Nephron (organoid): ENCODE measurements at regions not wholly inside any gene's neighbourhood (a gene's known extent, or its start where the extent isn't known, plus 50 kb on each side); places are given as distances from the start of the nearest gene placed in this dataset.

Source experiments
- H3K27ac Mint-ChIP-seq, 3 experiments: 2 replicates each; pipeline ENCODE4 v1.8.0; 2020; ENCODE audit warnings: mixed read lengths in 3 of 3, mild to moderate bottlenecking in 2 of 3, moderate library complexity in 1 of 3
- H3K27me3 Mint-ChIP-seq: 2 replicates; pipeline ENCODE4 v1.8.0; 2021; ENCODE audit warnings: low read depth, mild to moderate bottlenecking, moderate library complexity, mixed read lengths
- H3K36me3 Mint-ChIP-seq: 2 replicates; pipeline ENCODE4 v1.8.0; 2020; ENCODE audit warnings: low read depth, mixed read lengths
- H3K4me1 Mint-ChIP-seq: 2 replicates; pipeline ENCODE4 v1.8.0; 2020; ENCODE audit warnings: mixed read lengths
- H3K4me3 Mint-ChIP-seq, 3 experiments: 2 replicates each; pipeline ENCODE4 v1.8.0; 2020; ENCODE audit warnings: mild to moderate bottlenecking in 3 of 3, mixed read lengths in 3 of 3, moderate library complexity in 2 of 3
- H3K9me3 Mint-ChIP-seq: 2 replicates; pipeline ENCODE4 v1.8.0; 2020; ENCODE audit warnings: mixed read lengths
- TF ChIP-seq, protein P1 (sequence below), 3 experiments: fragments of 200-600 bp; sonication (generic); IDR thresholded peaks; one replicate each; pipeline ENCODE4 v1.5.0; 2021; ENCODE audit warnings: antibody characterized with exemption in 3 of 3; ENCODE audit not compliant: unreplicated experiment in 3 of 3

GRCh38 chr1:37387854-37388253 lies 86.5 kb upstream of the ZC3H12A start:
- peaks cover 25% of the 10 kb centered on the region for H3K27me3 Mint-ChIP-seq
- H3K27ac Mint-ChIP-seq, result no peak overlapping the region
- no peaks in the 10 kb centered on the region for H3K4me1 Mint-ChIP-seq
- H3K9me3 Mint-ChIP-seq, result no peaks in the 10 kb centered on the region
- H3K4me3 Mint-ChIP-seq, result no peak overlapping the region
- no peaks in the 10 kb centered on the region for H3K36me3 Mint-ChIP-seq
- TF ChIP-seq, protein P1, sequence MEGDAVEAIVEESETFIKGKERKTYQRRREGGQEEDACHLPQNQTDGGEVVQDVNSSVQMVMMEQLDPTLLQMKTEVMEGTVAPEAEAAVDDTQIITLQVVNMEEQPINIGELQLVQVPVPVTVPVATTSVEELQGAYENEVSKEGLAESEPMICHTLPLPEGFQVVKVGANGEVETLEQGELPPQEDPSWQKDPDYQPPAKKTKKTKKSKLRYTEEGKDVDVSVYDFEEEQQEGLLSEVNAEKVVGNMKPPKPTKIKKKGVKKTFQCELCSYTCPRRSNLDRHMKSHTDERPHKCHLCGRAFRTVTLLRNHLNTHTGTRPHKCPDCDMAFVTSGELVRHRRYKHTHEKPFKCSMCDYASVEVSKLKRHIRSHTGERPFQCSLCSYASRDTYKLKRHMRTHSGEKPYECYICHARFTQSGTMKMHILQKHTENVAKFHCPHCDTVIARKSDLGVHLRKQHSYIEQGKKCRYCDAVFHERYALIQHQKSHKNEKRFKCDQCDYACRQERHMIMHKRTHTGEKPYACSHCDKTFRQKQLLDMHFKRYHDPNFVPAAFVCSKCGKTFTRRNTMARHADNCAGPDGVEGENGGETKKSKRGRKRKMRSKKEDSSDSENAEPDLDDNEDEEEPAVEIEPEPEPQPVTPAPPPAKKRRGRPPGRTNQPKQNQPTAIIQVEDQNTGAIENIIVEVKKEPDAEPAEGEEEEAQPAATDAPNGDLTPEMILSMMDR (IDR thresholded peaks at IDR 0.05; ENCODE audit: unreplicated experiment in 3 of 3), result no peak

GRCh38 chr1:37389327-37389726 lies 85.1 kb upstream of the ZC3H12A start:
- Mint-ChIP-seq H3K27me3 (peaks cover 30% of the 10 kb centered on the region), H3K4me3 (no peak overlapping the region), H3K36me3 (no peaks in the 10 kb centered on the region), H3K27ac (no peak overlapping the region), H3K9me3 (no peaks in the 10 kb centered on the region), H3K4me1 (no peaks in the 10 kb centered on the region)
- TF ChIP-seq, protein P1 (IDR thresholded peaks at IDR 0.05; ENCODE audit: unreplicated experiment in 3 of 3), result no peak

GRCh38 chr1:37391211-37392011 lies 83.0 kb upstream of the ZC3H12A start:
- Mint-ChIP-seq H3K4me1 (no peaks in the 10 kb centered on the region), H3K36me3 (no peaks in the 10 kb centered on the region), H3K27ac (no peak overlapping the region), H3K4me3 (no peak overlapping the region), H3K9me3 (no peaks in the 10 kb centered on the region), H3K27me3 (peaks cover 49% of the 10 kb centered on the region)
- TF ChIP-seq, protein P1 (IDR thresholded peaks at IDR 0.05; ENCODE audit: unreplicated experiment in 3 of 3), result no peak

DNA sequence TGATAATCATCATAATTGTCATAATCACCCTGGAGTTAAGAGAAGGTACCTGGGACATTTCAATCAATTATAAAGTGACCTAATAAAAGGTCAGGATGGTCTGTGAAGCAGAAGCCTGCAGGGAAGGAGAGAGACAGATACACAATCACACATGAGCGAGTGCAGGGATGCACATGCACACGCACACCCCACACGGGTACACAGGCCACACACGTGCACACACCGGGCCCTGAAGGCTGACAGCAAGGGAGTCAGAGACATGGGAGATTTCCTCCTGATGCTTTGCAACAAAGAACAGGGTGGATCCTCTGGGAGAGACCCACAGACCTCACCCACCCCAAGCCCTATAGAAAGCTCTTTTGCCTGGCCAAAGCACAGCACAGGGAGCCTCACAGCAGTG lies 82.3 kb upstream of the ZC3H12A start:
- Mint-ChIP-seq H3K27ac (no peak overlapping the region), H3K4me1 (no peaks in the 10 kb centered on the region), H3K27me3 (peaks cover 46% of the 10 kb centered on the region), H3K4me3 (no peak overlapping the region), H3K9me3 (no peaks in the 10 kb centered on the region), H3K36me3 (no peaks in the 10 kb centered on the region)
- TF ChIP-seq, protein P1 (IDR thresholded peaks at IDR 0.05; ENCODE audit: unreplicated experiment in 3 of 3), result no peak

DNA sequence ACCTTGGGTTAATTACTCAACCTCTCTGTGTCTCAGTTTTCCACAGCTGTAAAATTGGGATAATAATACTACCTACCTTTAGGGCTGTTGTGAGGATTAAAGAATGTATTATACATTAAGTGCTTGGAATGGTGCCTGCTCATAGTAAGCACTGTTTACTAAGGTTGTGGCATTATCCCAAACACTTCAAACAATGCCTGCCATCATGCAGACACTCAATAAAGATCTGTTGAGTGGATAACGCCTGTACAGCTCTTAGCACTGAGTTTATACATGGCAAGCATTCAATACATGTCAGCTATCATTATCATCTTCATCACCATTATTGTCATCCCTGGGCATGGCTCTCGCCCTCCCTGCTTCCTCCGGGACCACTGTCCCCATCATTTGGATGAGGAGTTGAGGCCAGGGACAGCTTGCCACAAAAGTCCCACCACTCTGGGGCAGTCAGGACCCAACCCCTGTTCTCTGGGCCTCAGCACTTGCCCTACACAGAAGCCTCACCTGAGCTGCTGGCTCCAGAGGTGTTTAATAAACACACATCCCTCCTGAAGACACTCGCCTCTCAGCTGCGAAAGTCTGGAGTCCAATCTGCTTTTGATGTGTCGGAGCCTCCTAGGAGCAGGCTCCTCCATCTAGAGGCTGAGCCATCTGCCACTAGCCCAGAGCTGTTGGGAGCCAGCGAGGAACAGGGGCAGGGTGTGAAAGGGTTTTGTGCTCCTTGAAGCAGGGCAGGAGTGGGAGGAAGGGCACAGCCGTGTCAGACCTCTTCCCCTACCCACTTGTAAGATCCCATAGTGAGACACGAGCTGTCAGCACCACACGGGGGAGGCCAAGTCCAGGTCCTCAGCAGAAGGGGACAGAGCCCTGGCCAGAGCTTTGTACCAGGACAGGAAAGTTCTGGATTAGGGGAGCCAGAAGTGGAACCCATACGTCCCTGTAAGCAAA lies 80.9 kb upstream of the ZC3H12A start:
- Mint-ChIP-seq H3K4me1 (no peaks in the 10 kb centered on the region), H3K27ac (no peak overlapping the region), H3K4me3 (no peak overlapping the region), H3K27me3 (peaks cover 59% of the 10 kb centered on the region), H3K9me3 (no peaks in the 10 kb centered on the region), H3K36me3 (no peaks in the 10 kb centered on the region)
- TF ChIP-seq, protein P1 (IDR thresholded peaks at IDR 0.05; ENCODE audit: unreplicated experiment in 3 of 3), result no peak
